NB4 (cell line): ENCODE measurements at regions not wholly inside any gene's neighbourhood (a gene's known extent, or its start where the extent isn't known, plus 50 kb on each side); places are given as distances from the start of the nearest gene placed in this dataset.
A peak's percentile ranks its signal among the peaks of the same experiment; 100 is the strongest.

Experiments
- DNase-seq: peaks from one replicate; pipeline ENCODE4 v3.0.0; 2010; ENCODE audit warnings: low read depth
- H3K4me3 ChIP-seq: one replicate; pipeline ENCODE4 v1.5.1; 2011; ENCODE audit warnings: mild to moderate bottlenecking, low read depth, low read length, moderate library complexity
- CTCF ChIP-seq: IDR thresholded peaks from one replicate; pipeline ENCODE4 v1.5.1; 2012; ENCODE audit warnings: low read depth, low read length
- MYC ChIP-seq: IDR thresholded peaks from 2 replicates; pipeline ENCODE4 v1.6.1; 2011; ENCODE audit warnings: low read depth, low read length
- POLR2A ChIP-seq: IDR thresholded peaks from 2 replicates; pipeline ENCODE4 v1.6.1; 2011; ENCODE audit warnings: mild to moderate bottlenecking; ENCODE audit not compliant: insufficient read length; ENCODE audit errors: extremely low read depth
- TF ChIP-seq, protein P1 (sequence below): IDR thresholded peaks from 2 replicates; pipeline ENCODE4 v1.6.1; 2011; ENCODE audit warnings: low read depth, low read length

GRCh38 chr3:16040991-16041390 is 133.5 kb upstream of the GALNT15 start:
- TF ChIP-seq MYC (no peak), POLR2A (no peak), CTCF (no peak)
- TF ChIP-seq, protein P1, sequence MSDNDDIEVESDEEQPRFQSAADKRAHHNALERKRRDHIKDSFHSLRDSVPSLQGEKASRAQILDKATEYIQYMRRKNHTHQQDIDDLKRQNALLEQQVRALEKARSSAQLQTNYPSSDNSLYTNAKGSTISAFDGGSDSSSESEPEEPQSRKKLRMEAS, result no peak
- H3K4me3 ChIP-seq, result no peak overlapping the region
- no peak for DNase-seq

DNA sequence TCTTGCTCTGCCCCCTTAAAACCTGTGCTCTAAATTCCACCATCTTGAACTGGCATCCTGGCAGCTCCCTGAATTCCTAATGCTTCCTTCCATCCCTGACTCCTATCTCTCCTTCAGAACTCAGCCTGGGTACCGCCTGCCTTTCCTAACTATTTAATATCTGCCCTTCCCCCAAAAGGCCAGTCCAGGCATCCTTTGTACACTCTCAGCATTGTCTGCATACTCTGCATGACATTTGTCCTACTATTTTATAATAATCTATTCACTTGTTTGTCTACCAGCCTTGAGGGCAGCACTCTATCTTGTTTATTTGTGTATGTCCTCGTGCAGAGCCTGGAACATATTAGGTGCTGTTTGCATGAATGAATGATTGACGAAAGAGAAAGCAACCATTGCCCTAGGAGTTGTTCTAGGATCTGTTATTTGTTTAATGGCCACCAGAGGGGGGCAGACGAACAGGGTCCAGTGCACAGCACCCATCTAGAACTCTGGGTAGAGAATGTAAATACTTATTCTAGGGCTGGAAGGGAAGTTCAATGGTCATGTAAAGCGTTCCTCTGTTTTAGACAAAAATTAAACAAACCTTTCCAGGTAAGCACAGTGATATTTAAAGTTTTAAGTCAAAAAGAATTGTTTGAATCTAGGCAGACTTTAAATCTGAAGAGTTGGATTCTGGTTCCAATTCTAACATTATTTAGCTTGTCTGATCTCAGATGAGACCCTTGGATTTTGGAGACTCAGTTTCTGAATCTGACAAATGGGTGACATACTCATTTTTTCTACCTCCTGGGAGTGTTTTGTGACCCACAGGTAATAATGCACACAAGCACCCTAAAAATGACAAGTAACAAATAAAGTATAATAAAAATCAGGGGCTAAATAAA is 125.8 kb upstream of the GALNT15 start:
- H3K4me3 ChIP-seq, result no peak overlapping the region
- DNase-seq, result peak; percentile 65
- no peak for TF ChIP-seq MYC
- TF ChIP-seq CTCF, result peak; percentile 55
- no peak for TF ChIP-seq POLR2A
- TF ChIP-seq, protein P1, result no peak

DNA sequence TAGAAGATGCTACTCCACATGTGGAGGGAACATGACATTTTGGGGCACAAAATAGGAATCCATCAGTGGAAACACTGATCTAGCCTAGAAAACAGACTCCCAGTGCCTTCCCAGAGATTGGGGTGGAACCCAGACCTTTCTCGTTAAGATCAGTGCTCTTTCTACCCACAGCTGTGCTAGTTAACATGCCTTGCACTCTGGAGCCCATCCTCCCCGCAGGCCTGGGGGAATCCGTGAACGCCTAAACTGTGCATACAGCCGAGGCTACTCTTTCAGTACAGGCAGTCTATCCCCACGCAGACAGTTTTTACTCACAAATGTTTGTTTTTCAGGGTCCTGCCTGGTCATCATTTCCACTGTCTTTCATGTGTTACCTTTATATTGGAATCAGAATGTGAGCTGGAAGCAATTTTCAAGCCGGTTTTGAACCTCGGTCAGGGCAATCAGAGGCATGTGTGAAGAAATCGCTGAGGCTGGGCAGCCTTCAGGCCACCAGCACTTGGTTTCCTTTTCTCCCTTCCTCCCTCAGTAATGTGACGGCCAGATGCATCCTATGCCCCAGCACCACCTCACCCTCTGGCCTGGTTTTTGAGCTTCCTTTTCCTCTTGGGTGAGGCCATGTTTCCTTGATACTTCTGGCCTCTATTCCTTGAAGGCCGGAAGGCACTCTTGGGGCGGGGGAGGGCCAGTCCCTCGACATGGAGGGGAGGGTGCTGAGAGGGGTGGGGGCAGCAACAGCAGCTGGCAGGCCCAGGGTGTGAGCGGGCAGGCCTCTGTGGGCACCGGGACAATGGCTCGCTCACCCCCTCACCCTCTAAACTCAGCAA is 123.6 kb upstream of the GALNT15 start:
- no peak for DNase-seq
- no peak overlapping the region for H3K4me3 ChIP-seq
- TF ChIP-seq CTCF (no peak), MYC (no peak), POLR2A (no peak)
- TF ChIP-seq, protein P1, result no peak

GRCh38 chr3:16051691-16052090 is 122.8 kb upstream of the GALNT15 start:
- DNase-seq, result no peak
- H3K4me3 ChIP-seq, result no peak overlapping the region
- TF ChIP-seq, protein P1, result no peak
- TF ChIP-seq MYC (no peak), POLR2A (no peak), CTCF (no peak)

GRCh38 chr3:16052964-16053363 is 121.5 kb upstream of the GALNT15 start:
- TF ChIP-seq CTCF, result no peak
- TF ChIP-seq, protein P1, result no peak
- no peak for TF ChIP-seq MYC
- TF ChIP-seq POLR2A, result no peak
- DNase-seq, result no peak
- no peak overlapping the region for H3K4me3 ChIP-seq
